Activated T-helper 1 cell treated with Interleukin-2 at 50 U/mL for 16 hours (primary cell): ENCODE measurements at regions not wholly inside any gene's neighbourhood (a gene's known extent, or its start where the extent isn't known, plus 50 kb on each side); places are given as distances from the start of the nearest gene placed in this dataset.

Experiments
- DNase-seq: peaks from one replicate; pipeline ENCODE4 v3.0.0-alpha.2; 2020; ENCODE audit warnings: low read depth

DNA sequence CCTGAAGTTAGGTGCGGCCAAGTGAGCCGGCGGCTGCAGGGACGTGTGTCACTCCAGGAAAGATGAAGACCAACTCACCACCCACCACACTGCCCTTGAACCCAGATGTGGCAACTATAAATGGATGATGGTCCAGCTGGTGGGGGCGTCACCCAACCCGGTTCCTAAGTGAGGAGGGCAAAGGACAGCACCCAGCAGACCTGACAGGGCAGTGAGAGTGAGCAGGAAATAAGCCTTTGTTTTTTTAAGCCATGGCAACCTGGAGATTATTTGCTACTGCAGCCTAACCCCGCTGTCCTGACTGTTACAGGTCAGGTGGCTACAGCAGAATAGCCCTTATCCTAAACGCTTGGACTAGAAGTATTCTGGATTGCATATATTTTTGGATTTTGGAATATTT lies 228.9 kb downstream of the CTTN start:
- DNase-seq, result no peak

DNA sequence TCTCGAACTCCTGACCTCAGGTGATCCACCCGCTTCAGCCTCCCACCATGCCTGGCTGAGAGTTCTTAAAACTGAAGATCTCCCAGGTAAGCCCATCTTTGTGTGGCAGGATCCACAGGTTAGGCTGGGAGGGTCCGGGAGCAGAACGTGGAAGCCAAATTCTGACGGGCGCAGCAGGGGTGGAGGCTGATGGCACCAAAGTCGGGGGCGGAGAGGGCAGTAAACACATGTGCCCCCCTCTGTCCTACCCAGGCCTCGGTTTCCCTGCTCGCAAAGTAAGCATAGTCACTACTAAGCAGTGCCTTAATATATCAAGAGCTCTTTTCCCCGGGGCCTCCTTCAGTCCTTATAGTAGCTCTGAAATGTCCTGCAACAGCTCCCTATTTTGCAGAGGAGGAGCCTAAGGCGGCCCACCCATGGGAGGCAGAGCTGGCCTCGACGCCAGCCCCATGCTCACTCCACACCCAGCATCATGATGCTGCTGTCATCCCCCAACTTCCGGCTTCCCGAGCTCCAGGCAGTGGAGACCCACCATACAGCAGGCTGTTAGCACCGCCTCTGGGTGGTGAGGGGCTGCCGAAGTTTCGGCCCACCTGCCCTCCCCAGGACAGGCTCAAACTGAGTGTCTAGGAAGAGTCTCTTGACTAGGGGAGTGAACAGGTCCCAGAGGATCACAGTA lies 230.0 kb downstream of the CTTN start:
- DNase-seq, result no peak

DNA sequence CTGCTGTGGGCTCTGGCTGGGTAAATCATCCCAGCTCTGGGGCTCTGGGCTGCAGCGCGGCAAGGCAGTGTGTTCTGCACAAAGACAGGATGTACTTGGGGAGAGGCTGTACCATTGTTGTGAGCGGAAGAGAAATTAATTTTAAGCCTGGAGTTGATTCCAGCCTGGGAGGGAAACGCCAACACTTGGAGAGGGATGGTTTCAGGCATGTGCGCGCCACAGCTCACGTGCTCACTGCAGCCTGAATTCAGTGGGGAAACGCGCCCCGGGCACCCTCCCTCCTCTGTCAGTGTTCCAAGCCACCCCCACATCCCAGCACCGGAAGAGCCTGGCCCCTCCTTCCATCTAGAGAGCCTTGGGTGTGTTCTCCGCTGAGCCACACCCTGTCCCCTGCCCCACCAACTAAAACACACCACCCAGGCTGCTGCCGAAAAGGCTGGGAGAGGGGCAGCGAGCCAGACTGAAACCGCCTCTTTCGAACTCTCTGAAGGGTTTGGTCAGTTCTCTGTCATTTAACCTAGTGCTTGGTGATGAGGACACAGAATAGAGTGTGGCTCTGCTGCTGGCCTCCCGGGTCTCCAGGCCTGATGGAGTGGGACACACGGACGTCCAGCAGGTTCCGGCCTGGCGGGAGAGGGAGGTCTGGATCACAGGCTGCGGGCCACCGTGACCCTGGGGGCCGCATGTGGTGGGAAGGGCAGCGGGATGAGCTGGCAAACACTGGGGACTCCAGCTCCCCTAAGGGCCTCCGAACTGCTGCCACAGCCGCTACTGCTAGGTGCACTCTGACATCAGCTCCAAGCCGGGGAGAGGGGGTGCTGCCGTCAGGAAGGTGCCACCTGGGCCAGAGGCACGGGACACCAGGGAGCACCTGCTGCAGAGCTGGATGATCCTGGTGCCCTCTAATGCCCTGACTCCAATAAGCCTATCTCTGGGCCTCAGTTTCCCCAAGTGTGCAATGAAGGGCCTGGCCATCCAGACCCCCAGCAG lies 230.8 kb downstream of the CTTN start:
- no peak for DNase-seq

DNA sequence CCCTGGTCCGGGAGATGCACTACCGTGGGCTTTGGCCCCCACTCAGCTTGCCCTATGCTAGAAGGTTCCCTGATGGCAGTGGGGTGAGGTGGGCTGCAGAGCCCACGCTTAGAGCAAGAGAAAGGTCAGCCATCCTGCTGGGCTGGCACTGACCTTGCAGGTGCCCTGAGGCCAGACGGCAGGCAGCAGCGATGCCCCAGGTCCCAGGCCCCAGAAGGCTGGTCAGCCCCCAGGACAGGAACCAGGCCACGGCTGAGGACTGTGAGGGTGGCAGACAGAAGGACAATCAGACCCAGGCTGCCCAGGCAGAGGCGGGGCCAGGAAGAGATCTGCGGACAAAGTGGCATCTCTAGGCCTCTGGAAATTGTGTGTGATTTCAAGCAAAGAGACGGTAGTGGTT lies 231.7 kb downstream of the CTTN start:
- DNase-seq, result no peak

DNA sequence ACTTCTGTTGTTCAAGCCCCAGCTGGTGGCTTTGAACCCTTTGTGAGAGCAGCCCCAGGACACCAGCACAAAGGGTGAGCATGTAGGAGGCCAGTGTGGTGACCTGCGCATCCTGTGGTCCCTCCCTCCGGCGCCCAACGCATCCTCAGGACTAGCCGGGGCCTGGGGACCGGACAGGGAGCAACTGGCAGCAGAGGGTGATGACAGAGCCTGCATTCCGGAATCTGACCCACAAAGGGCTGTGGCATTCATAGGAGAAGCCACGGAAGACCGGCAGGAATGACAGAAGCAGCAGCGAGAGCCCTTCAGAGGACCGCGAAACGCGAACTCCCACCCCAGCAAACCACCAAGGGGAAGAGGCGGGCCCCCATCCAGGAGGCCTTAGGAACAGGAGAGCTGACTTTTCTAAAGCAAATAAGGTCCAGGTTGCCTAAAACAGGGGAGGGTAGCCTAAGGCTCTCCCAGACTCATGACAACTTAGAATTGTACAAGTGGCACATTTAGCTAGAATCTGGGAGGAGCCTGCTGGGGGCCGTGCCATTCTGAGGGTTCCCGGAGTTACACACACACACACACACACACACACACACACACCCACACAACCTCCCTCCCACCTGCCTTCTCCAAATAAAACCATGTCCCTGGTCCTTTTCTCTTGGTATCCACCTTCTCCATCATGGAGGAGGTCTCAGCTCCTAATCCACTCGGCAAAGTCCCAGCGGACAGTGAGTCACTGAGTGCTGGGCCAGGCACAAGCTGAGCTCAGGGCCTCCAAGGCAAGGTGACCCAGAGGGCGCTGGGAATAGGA lies 232.7 kb downstream of the CTTN start:
- no peak for DNase-seq

DNA sequence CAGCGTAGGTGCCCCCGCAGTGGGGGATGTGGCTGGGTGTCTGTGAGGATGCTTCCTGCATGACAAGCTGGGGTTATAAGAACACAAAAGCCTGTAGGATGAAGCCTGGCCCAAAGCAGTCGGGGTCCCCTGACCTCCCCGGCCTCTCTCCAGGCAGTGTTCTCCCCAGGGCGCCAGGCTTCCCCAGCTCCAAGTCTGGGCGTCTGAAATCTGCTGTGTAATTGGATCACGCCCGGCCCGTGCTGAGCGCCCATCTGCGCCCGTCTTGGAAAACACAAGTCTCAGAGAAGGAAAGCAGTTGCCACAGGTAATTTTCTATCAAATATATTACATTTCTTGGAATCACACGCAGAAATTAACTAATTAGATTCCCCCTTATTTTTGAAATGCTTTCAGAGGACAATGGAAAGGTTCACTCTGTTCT lies 233.3 kb downstream of the CTTN start:
- no peak for DNase-seq

DNA sequence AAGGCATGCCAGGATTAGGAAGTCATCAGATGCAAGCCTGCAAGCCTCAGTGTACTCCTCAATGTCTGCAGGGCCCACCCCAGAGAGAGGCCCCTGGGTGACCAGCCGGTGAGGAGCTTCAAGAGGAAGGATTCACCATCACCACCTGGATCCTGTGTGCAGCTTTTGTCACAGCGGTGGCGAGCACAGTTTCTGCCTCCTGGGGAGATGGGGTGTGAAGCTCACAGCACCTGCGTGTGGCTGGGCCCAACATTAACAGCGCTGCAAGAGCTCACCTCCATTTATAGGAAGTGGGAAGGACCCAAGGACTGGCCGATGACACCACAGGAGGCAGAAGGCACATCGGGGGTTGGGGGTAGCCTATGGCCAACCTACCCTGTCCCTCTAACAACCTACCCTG lies 235.3 kb downstream of the CTTN start:
- no peak for DNase-seq

DNA sequence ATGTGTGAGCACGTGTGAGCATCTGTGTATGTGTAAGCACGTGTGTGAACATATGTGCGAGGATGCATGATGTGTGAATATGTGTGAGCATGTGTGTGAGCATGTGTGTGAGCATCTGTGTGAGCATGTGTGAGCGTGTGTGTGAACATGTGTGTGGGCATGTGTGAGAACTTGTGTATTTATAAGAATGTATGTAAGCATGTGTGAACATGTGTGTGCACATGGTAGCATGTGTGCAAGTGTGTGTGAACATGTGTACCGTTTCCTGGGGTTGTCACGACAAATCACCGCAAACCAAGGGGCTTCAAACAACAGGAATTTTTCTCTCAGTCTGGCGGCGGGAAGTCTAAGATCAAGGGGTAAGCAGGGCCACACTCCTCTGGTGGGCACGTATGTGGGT lies 238.3 kb downstream of the CTTN start:
- no peak for DNase-seq

DNA sequence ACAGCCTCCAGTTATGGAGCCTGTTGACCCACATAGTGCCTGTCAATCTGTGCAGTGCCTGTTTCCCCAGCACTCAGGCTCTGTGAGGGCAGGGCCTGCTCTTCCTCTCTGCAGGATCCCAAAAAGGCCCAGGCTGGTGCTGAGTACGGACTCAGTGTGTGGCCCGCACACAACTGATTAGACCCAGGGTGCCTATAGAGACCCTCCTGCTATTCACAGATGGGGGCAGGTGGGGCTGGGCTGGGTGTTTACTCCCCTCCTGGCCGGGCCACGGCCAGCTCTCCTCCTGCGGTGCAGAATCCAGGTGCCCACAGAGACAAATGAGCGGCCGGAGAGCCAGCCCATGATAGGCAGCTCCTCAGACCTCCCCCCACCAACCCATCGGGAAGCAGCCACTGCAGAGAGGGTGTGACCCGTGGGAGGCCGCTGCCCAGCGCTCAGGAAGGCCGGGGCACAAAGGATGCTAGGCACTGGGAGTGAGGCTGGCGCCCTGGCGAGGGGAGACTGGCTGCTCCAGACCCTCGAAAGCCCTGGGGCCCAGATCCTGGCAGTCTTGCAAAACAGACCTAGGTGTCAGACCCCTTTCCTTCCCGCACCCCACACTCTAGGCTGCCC lies 239.0 kb downstream of the CTTN start:
- no peak for DNase-seq

DNA sequence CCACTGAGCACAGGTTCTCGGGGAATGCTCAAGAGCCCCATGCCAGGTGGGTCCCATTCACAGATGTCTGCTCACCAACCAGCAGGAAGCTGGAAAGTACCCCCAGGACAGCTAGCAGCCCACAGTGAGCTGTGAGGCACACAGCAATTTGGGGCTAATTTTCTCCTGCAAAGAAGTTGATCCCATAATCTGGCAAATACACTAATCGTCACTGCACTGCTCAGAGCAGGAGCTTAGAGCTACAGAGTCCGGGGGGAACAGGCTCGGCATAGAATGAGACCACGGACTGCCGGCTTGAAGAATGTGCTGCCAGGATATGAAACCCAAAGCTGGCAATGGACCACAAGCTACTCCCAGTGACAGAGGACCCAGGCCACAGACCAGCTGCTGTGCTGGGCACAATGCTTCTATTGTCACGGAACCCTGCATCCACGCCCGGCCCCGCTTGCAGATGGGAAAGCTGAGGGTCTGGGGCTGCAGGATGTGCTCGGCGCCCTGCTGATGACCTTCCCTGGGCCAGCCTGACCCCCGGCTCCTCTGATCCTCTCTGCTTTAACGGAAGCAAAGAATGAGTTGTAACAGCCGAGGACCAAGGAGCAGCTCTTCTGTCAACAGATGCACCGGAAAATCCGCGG lies 239.7 kb downstream of the CTTN start:
- DNase-seq, result no peak

DNA sequence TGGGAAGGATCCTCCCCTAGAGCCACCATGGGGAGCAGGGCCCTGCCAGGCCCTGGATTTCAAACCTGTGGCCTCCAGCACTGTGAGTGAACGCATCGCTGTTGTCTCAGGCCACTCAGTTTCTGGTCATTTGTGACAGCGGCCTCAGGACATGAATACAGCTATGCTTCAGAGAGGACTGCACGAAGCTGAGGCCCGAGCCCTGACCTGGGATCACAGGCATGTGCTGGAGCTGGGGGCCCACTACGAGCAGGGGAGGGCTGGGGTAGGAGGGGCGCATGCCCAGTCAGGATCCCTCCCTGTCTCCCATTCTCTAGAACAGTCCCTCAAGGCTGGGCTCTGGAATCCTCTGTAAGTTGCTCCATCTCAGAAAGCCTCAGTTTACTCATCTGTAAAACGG lies 242.1 kb downstream of the CTTN start:
- no peak for DNase-seq

DNA sequence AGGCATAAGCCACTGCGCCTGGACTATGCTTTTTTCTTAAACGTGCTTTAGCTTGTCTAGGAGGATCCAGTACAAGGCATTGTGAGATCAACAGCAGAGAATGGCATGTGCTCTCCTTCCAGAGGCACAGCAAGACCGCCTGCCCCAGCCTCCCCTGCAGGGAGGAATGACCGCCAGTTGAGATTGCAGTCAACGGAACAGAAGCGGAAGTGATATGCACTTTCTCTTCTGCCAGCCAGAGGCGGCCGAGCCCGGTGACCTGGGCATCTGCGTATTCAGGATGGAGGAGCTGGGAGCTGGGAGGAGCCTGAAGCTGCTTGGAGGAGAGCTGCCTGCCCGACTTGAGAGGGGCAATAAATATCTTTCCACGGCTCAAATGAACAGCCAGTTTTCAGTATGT lies 243.0 kb downstream of the CTTN start:
- no peak for DNase-seq

DNA sequence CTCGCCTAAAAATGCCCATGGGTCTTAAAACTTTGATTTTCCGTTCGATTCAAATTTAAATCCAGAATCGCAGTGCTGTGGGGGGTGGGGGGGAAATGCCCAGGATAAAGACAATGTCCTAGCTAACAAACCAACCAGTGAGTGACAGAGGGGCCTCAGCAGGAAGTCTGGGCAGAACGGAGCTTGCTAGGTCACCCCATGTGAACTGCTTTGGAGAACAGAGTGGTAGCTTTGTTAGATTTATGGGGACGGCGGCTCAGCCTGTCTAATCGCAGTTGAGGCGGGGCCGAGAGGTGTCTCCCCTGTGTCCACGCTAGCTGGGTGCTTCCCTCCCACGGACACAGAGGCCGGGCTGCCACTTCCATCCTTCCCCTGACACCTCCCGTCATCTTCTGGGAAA lies 243.9 kb downstream of the CTTN start:
- no peak for DNase-seq

DNA sequence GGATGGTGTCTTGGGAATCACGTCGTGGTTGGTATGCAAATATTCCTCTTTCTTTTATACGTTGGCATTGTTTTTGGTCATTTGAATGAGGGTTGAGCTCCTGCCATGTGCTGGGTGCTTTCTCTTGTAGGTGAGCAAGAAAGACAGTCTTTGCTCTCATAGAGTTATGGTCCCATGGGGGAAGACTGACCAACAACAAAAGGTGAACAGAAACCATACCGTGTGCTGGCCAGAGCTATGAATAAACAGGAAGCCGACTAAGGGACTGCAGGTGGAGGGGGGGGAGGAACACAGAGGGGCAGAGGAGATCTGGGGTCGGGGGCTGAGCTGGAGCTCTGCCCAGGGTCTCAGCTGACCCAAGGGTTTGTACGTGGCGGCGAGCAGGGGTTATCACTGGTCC lies 245.3 kb downstream of the CTTN start:
- no peak for DNase-seq

DNA sequence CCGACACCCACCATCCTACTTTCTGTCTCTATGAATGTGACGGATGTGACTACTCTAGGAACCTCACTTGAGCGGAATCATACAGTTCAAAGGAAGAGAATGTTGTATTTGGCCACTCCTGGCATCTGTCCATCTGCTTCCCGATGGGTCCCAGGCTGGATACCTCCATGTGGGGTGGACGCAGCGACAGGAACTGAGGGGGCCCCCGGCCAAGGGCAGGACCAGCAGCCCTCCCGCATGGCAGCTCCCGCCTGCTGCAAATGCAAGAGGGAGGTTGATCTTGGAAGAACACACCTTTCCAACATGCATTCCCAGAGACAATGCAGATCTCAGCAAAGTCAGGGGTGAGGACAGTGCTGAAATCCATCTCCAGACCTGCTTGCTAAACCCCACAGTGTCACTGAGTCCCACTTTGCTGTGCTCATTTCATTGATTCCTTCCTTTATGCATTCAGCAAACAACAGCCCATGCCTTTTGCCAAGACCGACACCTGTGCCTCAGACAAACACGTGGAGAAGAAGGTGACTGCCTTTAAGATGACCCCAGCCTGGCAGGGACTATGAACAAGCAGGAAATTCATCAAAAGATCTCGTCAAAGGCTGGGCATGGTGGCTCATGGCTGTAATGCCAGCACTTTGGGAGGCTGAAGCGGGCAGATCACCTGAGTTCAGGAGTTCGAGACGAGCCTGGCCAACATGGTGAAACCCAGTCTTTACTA lies 246.2 kb downstream of the CTTN start:
- no peak for DNase-seq

DNA sequence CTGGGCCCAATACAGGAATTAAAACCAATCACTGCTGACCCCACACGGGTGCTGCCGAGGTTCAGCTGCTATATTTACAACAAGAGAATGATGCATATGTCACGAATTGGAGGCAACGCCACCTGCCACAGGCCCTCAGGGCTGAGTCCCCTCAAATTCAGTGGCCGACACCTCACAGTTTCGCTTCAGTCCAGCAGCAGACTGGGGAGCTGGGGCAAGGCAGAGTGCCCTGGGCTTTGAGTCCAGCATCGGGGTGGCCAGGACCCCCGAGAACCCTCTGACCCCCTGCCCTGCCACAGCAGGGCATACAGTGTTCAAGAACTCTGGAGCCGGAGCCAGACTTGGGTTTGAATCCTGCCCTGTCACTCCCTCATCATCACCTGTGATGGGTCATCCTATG lies 247.2 kb downstream of the CTTN start:
- no peak for DNase-seq

DNA sequence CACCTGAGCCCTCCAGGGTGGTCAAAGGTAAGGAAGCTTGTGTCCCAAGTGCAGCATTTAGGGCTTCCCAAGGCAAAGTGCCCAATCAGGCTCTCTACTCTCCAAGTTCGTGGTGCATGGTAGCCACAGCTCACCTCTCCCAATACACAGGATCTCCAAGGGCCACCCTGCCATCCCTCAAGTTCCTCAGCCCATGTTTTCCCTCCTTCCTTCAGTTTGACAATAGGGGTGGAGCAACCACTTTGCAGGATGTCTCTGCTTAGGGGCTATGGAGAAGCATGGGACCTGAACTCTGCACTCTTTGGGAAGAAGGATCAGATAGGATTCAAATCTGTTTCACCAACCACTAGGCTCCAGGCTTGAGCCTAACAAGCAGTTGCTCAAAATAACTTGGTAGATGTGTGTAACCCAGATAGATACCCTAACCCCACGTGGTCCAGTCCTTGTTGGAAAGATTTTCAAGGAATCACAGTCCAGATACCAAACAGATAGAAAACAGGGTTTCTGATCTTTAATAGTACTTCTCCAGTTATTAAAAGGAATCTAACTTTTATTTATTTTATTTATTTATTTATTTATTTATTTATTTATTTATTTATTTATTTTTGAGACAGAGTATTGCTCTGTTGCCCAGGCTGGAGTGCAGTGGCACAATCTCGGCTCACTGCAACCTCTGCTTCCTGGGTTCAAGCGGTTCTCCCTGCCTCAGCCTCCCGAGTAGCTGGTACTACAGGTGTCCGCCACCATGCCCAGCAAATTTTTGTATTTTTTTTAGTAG lies 248.1 kb downstream of the CTTN start:
- DNase-seq, result no peak

DNA sequence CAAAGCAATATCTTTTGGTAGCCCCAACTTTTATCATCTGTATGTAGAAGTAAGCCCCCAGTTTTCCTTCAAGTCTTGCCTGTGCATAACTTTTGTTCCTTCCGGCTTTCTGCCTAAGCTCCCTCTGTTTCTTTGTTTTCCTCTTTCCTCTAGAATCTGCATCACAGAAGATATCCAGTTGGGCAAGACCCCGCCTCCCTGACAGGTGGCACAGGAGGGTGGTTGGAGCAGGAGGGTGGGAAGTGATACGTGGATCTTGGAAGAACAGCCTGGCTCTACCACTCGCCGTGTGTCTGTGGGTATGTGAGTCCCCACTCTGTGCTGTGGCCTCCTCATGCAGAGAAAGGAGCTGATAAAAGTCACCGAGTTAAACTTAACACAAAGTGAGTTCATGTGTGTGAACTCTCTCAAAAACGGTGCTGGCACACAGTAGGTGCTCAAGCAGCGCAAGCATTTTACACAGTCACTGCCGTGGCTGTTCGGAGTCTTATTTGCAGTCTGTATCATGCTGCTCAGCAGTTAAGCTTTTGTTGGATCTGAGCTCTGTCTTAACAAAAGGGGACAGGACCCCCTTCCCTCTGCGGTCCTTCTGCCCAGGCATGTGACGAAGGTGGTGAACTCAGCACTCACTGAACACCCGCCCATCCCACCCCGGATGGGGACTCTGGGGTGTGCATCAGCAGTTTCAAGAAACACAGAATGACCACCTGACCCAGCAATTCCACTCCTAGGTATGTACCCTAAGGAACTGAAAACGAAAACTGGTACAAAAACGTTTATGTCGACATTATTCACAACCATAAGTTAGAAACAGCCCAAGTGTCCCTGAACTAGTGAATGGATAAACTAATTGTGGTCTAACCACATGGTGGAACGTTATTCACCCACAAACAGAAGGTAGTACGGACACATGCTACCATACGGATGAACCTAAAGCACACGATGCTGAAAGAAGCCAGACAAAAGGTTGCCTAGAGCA lies 249.1 kb downstream of the CTTN start:
- no peak for DNase-seq
